Coronary artery (tissue), 2 donors: ENCODE measurements at regions not wholly inside any gene's neighbourhood (a gene's known extent, or its start where the extent isn't known, plus 50 kb on each side); places are given as distances from the start of the nearest gene placed in this dataset.

Experiments
- DNase-seq: peaks from one replicate; pipeline ENCODE4 v3.0.0-alpha.2; 2017; ENCODE audit warnings: low spot score
- H3K27ac ChIP-seq, 2 donors: fragments of 200-600 bp; sonication (generic); one replicate each; pipeline ENCODE4 v1.5.1; 2016 to 2019
- H3K4me3 ChIP-seq: fragments of 200-600 bp; sonication (generic); 2 replicates; pipeline ENCODE4 v1.5.1; 2016; ENCODE audit warnings: mild to moderate bottlenecking, moderate library complexity
- TF ChIP-seq, protein P1 (sequence below): fragments of 200-600 bp; sonication (generic); IDR thresholded peaks from one replicate; pipeline ENCODE4 v1.5.1; 2019; ENCODE audit warnings: antibody characterized with exemption

DNA sequence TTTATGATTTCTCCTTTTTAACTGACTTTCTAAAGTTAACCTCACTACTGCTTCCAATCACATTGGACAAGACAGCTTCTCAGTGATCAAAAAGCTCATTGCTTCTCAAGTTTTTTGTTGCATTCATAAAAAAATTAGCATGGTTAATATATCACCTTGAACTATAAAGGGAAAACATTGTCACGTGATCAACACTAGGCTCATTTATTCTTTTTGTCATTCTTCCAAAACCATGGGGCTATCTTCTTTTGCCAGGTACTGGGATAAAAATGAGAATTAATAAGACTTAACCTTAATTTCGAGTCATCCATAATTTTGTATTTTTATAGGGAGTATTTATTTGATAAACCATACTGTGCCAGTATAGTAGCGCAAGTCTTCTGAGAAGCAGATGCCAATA, 1105.9 kb upstream of the TENM3 start:
- TF ChIP-seq, protein P1, sequence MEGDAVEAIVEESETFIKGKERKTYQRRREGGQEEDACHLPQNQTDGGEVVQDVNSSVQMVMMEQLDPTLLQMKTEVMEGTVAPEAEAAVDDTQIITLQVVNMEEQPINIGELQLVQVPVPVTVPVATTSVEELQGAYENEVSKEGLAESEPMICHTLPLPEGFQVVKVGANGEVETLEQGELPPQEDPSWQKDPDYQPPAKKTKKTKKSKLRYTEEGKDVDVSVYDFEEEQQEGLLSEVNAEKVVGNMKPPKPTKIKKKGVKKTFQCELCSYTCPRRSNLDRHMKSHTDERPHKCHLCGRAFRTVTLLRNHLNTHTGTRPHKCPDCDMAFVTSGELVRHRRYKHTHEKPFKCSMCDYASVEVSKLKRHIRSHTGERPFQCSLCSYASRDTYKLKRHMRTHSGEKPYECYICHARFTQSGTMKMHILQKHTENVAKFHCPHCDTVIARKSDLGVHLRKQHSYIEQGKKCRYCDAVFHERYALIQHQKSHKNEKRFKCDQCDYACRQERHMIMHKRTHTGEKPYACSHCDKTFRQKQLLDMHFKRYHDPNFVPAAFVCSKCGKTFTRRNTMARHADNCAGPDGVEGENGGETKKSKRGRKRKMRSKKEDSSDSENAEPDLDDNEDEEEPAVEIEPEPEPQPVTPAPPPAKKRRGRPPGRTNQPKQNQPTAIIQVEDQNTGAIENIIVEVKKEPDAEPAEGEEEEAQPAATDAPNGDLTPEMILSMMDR = no peak
- no peak overlapping the region for H3K4me3 ChIP-seq
- H3K27ac ChIP-seq = no peak overlapping the region
- DNase-seq = no peak

DNA sequence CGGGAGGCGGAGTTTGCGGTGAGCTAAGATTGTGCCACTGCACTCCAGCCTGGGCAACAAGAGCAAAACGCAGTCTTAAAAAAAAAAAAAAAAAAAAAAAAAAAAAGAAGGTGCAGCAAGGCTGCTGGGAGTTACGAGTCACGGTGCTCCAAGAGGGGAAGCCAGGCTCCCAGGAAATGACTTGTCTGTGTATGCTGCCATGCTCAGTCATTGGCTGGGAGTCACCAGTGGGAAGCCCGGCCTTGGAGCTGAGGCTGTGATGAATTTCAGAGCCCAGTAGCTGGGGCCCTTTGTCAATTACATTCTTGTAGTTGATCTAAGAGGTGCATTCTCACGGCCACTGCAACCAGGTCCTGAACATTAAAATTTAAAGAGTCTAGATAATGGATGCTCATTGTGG, 1105.1 kb upstream of the TENM3 start:
- DNase-seq = no peak
- TF ChIP-seq, protein P1 = no peak
- H3K4me3 ChIP-seq = no peak overlapping the region
- H3K27ac ChIP-seq = no peak overlapping the region

DNA sequence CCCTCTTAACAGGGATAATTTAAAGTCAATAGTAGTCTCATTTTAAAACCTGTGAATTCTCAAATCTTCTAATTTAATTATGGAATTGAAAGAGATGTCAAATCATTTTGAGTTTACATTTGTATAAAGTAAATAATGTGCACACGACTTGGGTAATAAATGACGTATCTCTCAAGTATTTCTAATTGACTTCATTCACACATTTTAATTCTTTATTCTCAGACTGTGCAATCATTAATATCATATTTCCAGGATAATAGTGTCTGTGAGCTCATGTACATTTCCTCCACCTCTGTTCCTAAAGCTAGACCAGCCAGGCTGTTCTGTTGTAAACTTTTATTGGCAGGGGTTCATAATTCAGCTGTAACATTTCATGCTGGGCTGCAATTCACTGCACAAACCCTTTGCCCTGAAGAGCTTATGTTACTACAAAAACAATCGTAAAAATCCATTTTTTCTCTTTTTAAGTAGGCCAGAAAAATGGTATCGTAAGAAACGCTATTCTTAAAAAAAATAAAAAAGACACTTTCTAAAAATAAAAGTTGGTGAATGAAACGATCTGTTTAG, 1103.1 kb upstream of the TENM3 start:
- TF ChIP-seq, protein P1 = no peak
- no peak for DNase-seq
- no peak overlapping the region for H3K27ac ChIP-seq
- H3K4me3 ChIP-seq = no peak overlapping the region

DNA sequence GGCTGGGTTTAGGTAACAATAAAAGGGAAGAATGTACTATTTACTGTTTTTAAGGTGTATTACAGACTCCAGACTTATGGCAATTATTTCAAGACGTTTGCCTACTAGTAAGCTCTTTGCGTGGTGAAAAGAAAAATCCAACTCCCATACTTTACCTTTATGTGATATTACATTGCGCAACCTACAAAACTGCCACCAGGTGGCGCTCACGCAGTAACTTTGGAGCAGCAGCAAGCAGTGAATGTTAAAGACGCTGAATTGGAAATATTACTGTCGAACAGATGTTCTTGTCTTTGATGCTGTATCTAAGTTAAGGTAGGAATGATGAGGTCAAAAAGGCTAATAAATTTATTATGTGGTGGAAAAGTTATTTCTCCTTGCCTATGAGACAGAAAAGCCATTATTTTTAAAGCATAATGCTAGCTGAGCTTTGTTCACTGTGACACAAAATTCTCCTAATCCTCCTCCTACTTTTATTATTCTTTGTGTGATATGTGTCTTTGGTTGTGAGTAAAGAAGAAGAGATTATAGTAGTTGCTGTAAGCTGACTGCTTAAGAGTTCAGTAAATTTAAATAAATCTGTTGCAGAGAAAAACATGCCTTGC, 1099.8 kb upstream of the TENM3 start:
- DNase-seq = no peak
- H3K27ac ChIP-seq = no peak overlapping the region
- TF ChIP-seq, protein P1 = peak; percentile 59
- H3K4me3 ChIP-seq = no peak overlapping the region

DNA sequence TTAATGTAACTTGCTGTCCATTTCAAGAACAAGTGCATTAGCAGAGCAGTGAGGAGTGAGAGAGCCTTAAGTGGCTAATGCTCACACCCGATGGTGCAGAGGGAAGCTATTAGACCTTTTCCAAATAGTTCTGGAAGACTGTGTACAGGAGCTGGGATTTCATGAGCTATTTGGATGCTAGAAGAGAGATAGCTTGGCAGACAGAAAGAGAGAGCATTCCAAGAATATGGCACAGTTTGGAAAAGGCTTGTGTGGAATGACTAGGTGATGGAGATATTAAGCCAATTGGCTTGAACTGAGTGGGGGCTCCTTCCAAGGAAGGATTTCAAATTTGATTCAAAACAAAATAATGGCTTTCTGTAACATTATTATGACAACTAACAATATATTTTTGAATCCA, 1097.2 kb upstream of the TENM3 start:
- no peak for DNase-seq

DNA sequence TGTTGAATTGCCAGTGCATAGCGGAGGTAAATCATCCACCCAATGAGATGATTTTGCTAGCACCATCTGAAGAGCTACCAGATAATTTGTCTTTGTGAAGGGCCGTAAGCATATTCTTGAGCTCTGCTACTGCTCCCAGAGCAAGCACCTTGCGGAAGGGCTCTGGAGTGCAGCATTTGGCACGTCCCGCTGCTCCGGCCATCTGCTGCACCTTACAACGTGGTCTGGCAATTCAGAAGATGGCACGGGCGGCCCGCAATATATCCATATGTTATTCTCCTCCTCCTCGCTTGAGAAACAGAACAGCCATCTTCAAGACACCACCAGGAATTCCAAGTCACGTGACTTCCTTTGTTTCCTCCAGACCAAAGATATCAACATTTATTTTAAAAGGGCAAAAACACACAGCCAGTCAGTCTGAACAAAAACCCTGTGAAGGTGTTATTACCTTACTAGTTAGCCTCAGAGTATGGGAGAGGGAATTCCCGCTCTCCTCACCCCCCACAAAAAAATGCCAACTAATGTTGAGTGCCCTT, 1095.7 kb upstream of the TENM3 start:
- TF ChIP-seq, protein P1 = no peak
- H3K27ac ChIP-seq = no peak overlapping the region
- H3K4me3 ChIP-seq = no peak overlapping the region
- DNase-seq = no peak

More for the DNA sequence above, 1097.2 kb upstream of the TENM3 start:
- TF ChIP-seq, protein P1 = no peak
- Histone ChIP-seq H3K27ac (no peak overlapping the region), H3K4me3 (no peak overlapping the region)

DNA sequence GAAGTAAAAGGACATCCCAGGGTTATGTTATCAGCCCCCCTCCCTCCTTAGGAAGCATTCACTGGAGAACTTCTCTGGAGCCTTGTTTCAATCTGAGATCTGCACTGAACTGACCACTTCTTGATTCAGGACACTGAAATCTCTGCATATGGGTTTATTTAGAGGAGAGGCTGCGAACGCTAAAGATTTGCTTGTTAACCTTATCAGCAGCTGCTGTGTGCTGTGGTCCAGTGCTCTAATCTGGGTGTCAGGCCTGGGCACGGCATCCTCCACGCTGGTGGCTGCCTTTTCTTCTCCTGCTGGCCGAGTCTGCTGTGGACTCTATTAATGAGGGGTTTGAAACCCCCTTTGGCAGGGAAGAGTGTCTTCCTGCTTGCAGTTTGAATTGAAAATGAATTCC, 1094.7 kb upstream of the TENM3 start:
- DNase-seq = no peak
- Histone ChIP-seq H3K27ac (no peak overlapping the region), H3K4me3 (no peak overlapping the region)
- TF ChIP-seq, protein P1 = no peak
